ENCODE measurements at regions not wholly inside any gene's neighbourhood (a gene's known extent, or its start where the extent isn't known, plus 50 kb on each side); places are given as distances from the start of the nearest gene placed in this dataset.

DNA sequence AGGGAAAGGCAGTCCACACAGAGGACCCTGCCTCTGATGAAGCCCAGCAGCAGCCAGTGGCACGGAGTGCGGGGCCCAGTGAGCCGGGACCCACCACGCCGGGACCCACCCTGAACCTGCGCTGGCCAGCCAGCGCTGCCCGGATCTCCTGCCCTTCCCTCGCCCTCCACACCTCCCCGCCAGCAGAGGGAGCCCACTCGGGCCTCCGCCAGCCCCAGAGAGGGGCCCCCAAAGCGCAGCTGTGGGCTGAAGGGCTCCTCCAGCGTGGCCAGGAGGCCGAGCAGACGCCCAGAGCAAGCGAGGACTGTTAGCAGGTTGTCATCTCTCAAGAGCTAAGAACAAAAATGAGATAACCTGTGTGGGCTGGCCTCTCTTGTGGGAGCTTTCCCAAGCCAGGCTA lies 81.3 kb upstream of the ATP10A start:
- no peak for ATAC-seq

DNA sequence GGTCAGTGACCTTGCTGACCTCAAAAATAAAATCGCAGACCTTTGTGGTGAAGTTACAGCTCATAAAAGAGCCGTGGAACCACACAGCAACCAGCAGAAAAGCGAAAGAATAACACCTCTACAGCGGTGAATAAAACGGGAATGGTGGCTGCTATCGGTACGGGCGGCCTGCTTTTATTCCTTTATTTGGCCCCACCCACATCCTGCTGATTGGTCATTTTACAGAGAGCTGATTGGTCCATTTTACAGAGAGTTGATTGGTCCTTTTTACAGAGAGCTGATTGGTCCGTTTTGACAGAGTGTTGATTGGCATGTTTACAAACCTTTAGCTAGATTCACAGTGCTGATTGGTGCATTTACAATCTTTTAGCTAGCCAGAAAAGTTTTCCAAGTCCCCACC lies 80.7 kb upstream of the ATP10A start:
- TF ChIP-seq CTCF (IDR thresholded peaks at IDR 0.05): no peak
- TF ChIP-seq POLR2A (IDR thresholded peaks at IDR 0.05): no peak
- intact Hi-C loops (cut with DNase I): no loop called here
- no peak for ATAC-seq
- H3K27ac ChIP-seq: no peak overlapping the region
- H3K27me3 ChIP-seq: no peaks in the 10 kb centered on the region
- H3K4me1 ChIP-seq: no peaks in the 10 kb centered on the region
- WGBS, 2 donors: 63 to 88% methylated on average over 9 of the region's 9 CpGs
- no peaks in the 10 kb centered on the region for H3K36me3 ChIP-seq (replicated peaks in 1 of 2; ENCODE audit: insufficient read depth in 1 of 2, low read depth in 2 of 2)
- H3K4me3 ChIP-seq: no peak overlapping the region
- no peak for DNase-seq
- H3K9me3 ChIP-seq: no peaks in the 10 kb centered on the region

More for the DNA sequence above, 81.3 kb upstream of the ATP10A start:
- Histone ChIP-seq H3K27me3 (no peaks in the 10 kb centered on the region), H3K36me3 (replicated peaks in 1 of 2; ENCODE audit: insufficient read depth in 1 of 2, low read depth in 2 of 2) (no peaks in the 10 kb centered on the region), H3K27ac (no peak overlapping the region), H3K9me3 (no peaks in the 10 kb centered on the region), H3K4me3 (no peak overlapping the region), H3K4me1 (no peaks in the 10 kb centered on the region)
- intact Hi-C loops (cut with DNase I): no loop called here
- TF ChIP-seq CTCF (IDR thresholded peaks at IDR 0.05) (no peak), POLR2A (IDR thresholded peaks at IDR 0.05) (no peak)
- WGBS, 2 donors: 70 to 73% methylated on average over 8 to 14 of the region's 17 CpGs
- DNase-seq: no peak

GRCh38 chr15:25939122-25939521 lies 76.0 kb upstream of the ATP10A start:
- TF ChIP-seq CTCF (IDR thresholded peaks at IDR 0.05): no peak
- TF ChIP-seq POLR2A (IDR thresholded peaks at IDR 0.05): no peak
- H3K27ac ChIP-seq: no peak overlapping the region
- H3K36me3 ChIP-seq (replicated peaks in 1 of 2; ENCODE audit: insufficient read depth in 1 of 2, low read depth in 2 of 2): no peaks in the 10 kb centered on the region
- 66 to 96% methylated on average over 3 to 4 of the region's 4 CpGs for WGBS, 2 donors
- H3K27me3 ChIP-seq: no peaks in the 10 kb centered on the region
- intact Hi-C loops (cut with DNase I): no loop called here
- no peaks in the 10 kb centered on the region for H3K9me3 ChIP-seq
- no peaks in the 10 kb centered on the region for H3K4me1 ChIP-seq
- H3K4me3 ChIP-seq: no peak overlapping the region
- ATAC-seq: no peak
- DNase-seq: no peak

- H3K27ac ChIP-seq: no peak overlapping the region
- intact Hi-C loops (cut with DNase I): no loop called here
- H3K9me3 ChIP-seq: no peaks in the 10 kb centered on the region
- ATAC-seq (no peak), DNase-seq (no peak)
- TF ChIP-seq POLR2A (IDR thresholded peaks at IDR 0.05) (no peak), CTCF (IDR thresholded peaks at IDR 0.05) (no peak)
- H3K27me3 ChIP-seq: no peaks in the 10 kb centered on the region
- no peak overlapping the region for H3K4me3 ChIP-seq
- peaks cover 5% of the 10 kb centered on the region for H3K4me1 ChIP-seq
- H3K36me3 ChIP-seq (replicated peaks in 1 of 2; ENCODE audit: insufficient read depth in 1 of 2, low read depth in 2 of 2): no peaks in the 10 kb centered on the region
Measured at GRCh38 chr15:25937796-25938195, 74.7 kb upstream of the ATP10A start.

- intact Hi-C loops (cut with DNase I): no loop called here
- H3K36me3 ChIP-seq (replicated peaks in 1 of 2; ENCODE audit: insufficient read depth in 1 of 2, low read depth in 2 of 2): no peaks in the 10 kb centered on the region
- no peak overlapping the region for H3K4me3 ChIP-seq
- WGBS, 2 donors: 69 to 78% methylated on average over 7 of the region's 7 CpGs
- ATAC-seq: no peak
- H3K9me3 ChIP-seq: no peaks in the 10 kb centered on the region
- H3K27ac ChIP-seq: no peak overlapping the region
- peaks cover 5% of the 10 kb centered on the region for H3K4me1 ChIP-seq
- TF ChIP-seq POLR2A (IDR thresholded peaks at IDR 0.05) (no peak), CTCF (IDR thresholded peaks at IDR 0.05) (no peak)
- H3K27me3 ChIP-seq: no peaks in the 10 kb centered on the region
- DNase-seq: no peak
Measured at GRCh38 chr15:25936004-25936403, 72.9 kb upstream of the ATP10A start.

Data from body of pancreas (tissue), 4 donors.